Fibroblast of lung (primary cell): ENCODE measurements at regions not wholly inside any gene's neighbourhood (a gene's known extent, or its start where the extent isn't known, plus 50 kb on each side); places are given as distances from the start of the nearest gene placed in this dataset.

Source experiments
- DNase-seq, 2 donors: peaks; one replicate each; pipeline versions ENCODE4 v3.0.0 to v3.0.0-alpha.2; 2010; ENCODE audit warnings: low read depth in 2 of 2
- H2AFZ ChIP-seq: 2 replicates; pipeline ENCODE4 v1.5.1; 2012; ENCODE audit warnings: low read length, control low read depth, inconsistent platforms
- H3K27ac ChIP-seq: 2 replicates; pipeline ENCODE4 v1.5.1; 2011; ENCODE audit warnings: low read length, control low read depth; ENCODE audit not compliant: insufficient read depth
- H3K27me3 ChIP-seq: 2 replicates; pipeline ENCODE4 v1.5.1; 2011; ENCODE audit warnings: mild to moderate bottlenecking, low read length; ENCODE audit not compliant: control insufficient read depth, insufficient read depth
- H3K36me3 ChIP-seq: 2 replicates; pipeline ENCODE4 v1.5.1; 2011; ENCODE audit warnings: low read length; ENCODE audit not compliant: control insufficient read depth, insufficient read depth
- H3K4me1 ChIP-seq: 2 replicates; pipeline ENCODE4 v1.5.1; 2011; ENCODE audit warnings: low read length; ENCODE audit not compliant: control insufficient read depth, insufficient read depth; ENCODE audit errors: extremely low read depth
- H3K4me2 ChIP-seq: 2 replicates; pipeline ENCODE4 v1.5.1; 2011; ENCODE audit warnings: low read length, control low read depth; ENCODE audit not compliant: insufficient read depth; ENCODE audit errors: extremely low read depth
- H3K4me3 ChIP-seq, 4 experiments: fragments of 200-600 bp in 1 of 4; sonication (generic) in 1 of 4; replicated peaks in 1 of 4; 2 replicates each; pipeline ENCODE4 v1.5.1; 2011 to 2016; ENCODE audit warnings: low read length in 4 of 4, low read depth in 3 of 4, mild to moderate bottlenecking in 3 of 4, control low read depth in 2 of 4, inconsistent platforms in 1 of 4, mixed read lengths in 1 of 4; ENCODE audit not compliant: insufficient read depth in 1 of 4; ENCODE audit errors: control extremely low read depth in 1 of 4
- H3K79me2 ChIP-seq: 2 replicates; pipeline ENCODE4 v1.5.1; 2012; ENCODE audit warnings: mild to moderate bottlenecking, low read length, inconsistent platforms; ENCODE audit not compliant: control insufficient read depth, insufficient read depth
- H3K9ac ChIP-seq: 2 replicates; pipeline ENCODE4 v1.5.1; 2011; ENCODE audit warnings: mild to moderate bottlenecking, low read length, control low read depth; ENCODE audit not compliant: insufficient read depth
- H3K9me3 ChIP-seq: 2 replicates; pipeline ENCODE4 v1.5.1; 2012; ENCODE audit warnings: low read depth, low read length; ENCODE audit not compliant: control insufficient read depth, insufficient read depth
- H4K20me1 ChIP-seq: 2 replicates; pipeline ENCODE4 v1.5.1; 2011; ENCODE audit warnings: low read length; ENCODE audit not compliant: control insufficient read depth, insufficient read depth; ENCODE audit errors: extremely low read depth
- EZH2 ChIP-seq: IDR thresholded peaks from 2 replicates; pipeline ENCODE4 v1.5.1; 2012; ENCODE audit warnings: low read length, control low read depth, mild to moderate bottlenecking; ENCODE audit errors: missing control alignments
- TF ChIP-seq, protein P1 (sequence below), 2 donors: IDR thresholded peaks in 1 of 2; conservative IDR thresholded peaks in 1 of 2; 1 replicate in 1 of 2; 2 replicates in 1 of 2; pipeline ENCODE4 v1.5.1; 2011 to 2012; ENCODE audit warnings: low read length in 2 of 2, control low read depth in 1 of 2, inconsistent platforms in 1 of 2, low read depth in 1 of 2, mild to moderate bottlenecking in 1 of 2

DNA sequence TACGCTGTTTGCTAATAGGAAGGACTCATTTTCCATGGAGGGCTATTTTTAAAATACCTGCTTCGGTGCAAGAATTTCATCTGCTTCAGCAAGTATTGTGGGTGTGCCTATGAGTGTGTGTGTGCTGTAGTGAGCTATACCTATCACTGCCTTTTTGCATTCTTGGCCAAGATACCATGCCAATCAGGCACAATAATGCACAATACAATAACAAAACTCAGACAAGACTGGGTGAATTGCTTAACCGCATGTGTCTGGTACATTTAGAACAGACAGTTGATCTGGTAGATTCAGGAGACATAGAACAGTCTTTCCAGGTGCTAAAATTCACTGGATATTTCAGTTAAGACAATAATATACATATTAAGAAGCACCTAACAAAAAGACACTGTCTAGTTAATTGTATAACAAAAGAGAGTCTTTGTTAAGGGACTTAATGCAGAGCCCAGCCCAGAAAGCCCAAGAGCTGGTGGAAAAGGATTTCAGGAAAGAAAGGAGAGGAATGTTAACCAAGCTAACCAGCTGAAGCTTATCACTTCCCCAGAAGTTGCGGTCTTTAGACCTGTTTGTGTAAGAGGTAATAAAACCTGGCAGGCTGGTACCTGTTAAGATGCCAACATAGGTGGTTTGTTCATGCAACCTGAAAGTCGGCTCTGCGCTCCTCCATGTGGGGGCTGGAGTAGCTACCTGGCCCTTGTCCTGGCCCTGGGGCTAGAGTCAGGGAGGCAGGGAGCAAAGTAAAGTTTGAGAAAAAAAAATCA lies 153.3 kb upstream of the RBMS1 start:
- Histone ChIP-seq H3K9me3 (no peaks in the 10 kb centered on the region), H3K27ac (no peak overlapping the region), H3K79me2 (no peaks in the 10 kb centered on the region), H3K4me3 (no peak overlapping the region), H2AFZ (no peak overlapping the region), H3K4me1 (no peaks in the 10 kb centered on the region), H3K27me3 (no peaks in the 10 kb centered on the region), H3K9ac (no peak overlapping the region), H3K4me2 (no peak overlapping the region), H4K20me1 (no peaks in the 10 kb centered on the region), H3K36me3 (no peaks in the 10 kb centered on the region)
- DNase-seq, result no peak
- TF ChIP-seq, protein P1, sequence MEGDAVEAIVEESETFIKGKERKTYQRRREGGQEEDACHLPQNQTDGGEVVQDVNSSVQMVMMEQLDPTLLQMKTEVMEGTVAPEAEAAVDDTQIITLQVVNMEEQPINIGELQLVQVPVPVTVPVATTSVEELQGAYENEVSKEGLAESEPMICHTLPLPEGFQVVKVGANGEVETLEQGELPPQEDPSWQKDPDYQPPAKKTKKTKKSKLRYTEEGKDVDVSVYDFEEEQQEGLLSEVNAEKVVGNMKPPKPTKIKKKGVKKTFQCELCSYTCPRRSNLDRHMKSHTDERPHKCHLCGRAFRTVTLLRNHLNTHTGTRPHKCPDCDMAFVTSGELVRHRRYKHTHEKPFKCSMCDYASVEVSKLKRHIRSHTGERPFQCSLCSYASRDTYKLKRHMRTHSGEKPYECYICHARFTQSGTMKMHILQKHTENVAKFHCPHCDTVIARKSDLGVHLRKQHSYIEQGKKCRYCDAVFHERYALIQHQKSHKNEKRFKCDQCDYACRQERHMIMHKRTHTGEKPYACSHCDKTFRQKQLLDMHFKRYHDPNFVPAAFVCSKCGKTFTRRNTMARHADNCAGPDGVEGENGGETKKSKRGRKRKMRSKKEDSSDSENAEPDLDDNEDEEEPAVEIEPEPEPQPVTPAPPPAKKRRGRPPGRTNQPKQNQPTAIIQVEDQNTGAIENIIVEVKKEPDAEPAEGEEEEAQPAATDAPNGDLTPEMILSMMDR (conservative IDR thresholded peaks at IDR 0.05 in 1 of 2, IDR thresholded peaks at IDR 0.05 in 1 of 2; ENCODE audit: low read depth in 1 of 2, low read length in 2 of 2), result no peak
- TF ChIP-seq EZH2, result no peak

GRCh38 chr2:160647967-160648685 lies 154.5 kb upstream of the RBMS1 start:
- no peaks in the 10 kb centered on the region for H3K79me2 ChIP-seq
- H3K4me2 ChIP-seq, result no peak overlapping the region
- TF ChIP-seq EZH2, result no peak
- TF ChIP-seq, protein P1 (conservative IDR thresholded peaks at IDR 0.05 in 1 of 2, IDR thresholded peaks at IDR 0.05 in 1 of 2; ENCODE audit: low read depth in 1 of 2, low read length in 2 of 2), result no peak
- no peaks in the 10 kb centered on the region for H4K20me1 ChIP-seq
- no peak overlapping the region for H3K4me3 ChIP-seq
- no peaks in the 10 kb centered on the region for H3K9me3 ChIP-seq
- H3K4me1 ChIP-seq, result no peaks in the 10 kb centered on the region
- no peak overlapping the region for H2AFZ ChIP-seq
- H3K27ac ChIP-seq, result no peak overlapping the region
- no peak for DNase-seq
- H3K36me3 ChIP-seq, result no peaks in the 10 kb centered on the region
- no peak overlapping the region for H3K9ac ChIP-seq
- H3K27me3 ChIP-seq, result no peaks in the 10 kb centered on the region

DNA sequence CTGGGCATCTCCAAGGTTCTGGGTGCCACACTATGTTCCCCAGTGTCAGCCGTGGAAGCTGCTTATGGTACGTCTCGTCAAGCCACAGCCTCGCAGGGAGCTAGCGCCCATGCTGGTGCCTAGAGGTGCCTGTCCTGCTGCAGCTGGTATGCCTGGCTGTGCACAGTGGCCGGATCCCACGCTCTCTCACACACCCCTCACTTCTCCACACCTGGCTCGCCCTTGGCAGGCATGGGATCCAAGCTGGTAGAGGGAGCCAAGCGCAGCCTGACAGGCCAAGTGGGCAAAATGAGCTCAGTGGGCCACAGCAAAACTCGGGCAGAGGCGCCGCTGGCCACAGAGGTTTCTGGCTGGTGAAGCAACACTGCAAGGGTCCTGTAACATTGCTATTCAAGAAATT lies 156.1 kb upstream of the RBMS1 start:
- H3K36me3 ChIP-seq, result no peaks in the 10 kb centered on the region
- no peak overlapping the region for H2AFZ ChIP-seq
- no peaks in the 10 kb centered on the region for H3K9me3 ChIP-seq
- DNase-seq, result no peak
- TF ChIP-seq EZH2, result no peak
- TF ChIP-seq, protein P1 (conservative IDR thresholded peaks at IDR 0.05 in 1 of 2, IDR thresholded peaks at IDR 0.05 in 1 of 2; ENCODE audit: low read depth in 1 of 2, low read length in 2 of 2), result no peak
- H3K79me2 ChIP-seq, result no peaks in the 10 kb centered on the region
- H3K27ac ChIP-seq, result no peak overlapping the region
- H3K4me3 ChIP-seq, result no peak overlapping the region
- H3K4me1 ChIP-seq, result no peaks in the 10 kb centered on the region
- H3K27me3 ChIP-seq, result no peaks in the 10 kb centered on the region
- no peaks in the 10 kb centered on the region for H4K20me1 ChIP-seq
- no peak overlapping the region for H3K4me2 ChIP-seq
- H3K9ac ChIP-seq, result no peak overlapping the region
